K562 (cell line): ENCODE measurements at regions not wholly inside any gene's neighbourhood (a gene's known extent, or its start where the extent isn't known, plus 50 kb on each side); places are given as distances from the start of the nearest gene placed in this dataset.

Experiments used
- ERF ChIP-seq: fragments of 450-650 bp; formaldehyde crosslinking; IDR thresholded peaks from 2 replicates; pipeline ENCODE4 v1.4.0; 2020; ENCODE audit warnings: mild to moderate bottlenecking, mixed read lengths
- SMAD4 ChIP-seq: fragments of 250-450 bp; sonication (Bioruptor Pico); conservative IDR thresholded peaks from 2 replicates; pipeline ENCODE4 v1.8.0; 2021; ENCODE audit warnings: inconsistent platforms, mild to moderate bottlenecking, moderate library complexity
- SMARCE1 ChIP-seq: fragments of 450-650 bp; IDR thresholded peaks from 2 replicates; pipeline ENCODE4 v1.7.1; 2016; ENCODE audit warnings: mild to moderate bottlenecking
- THRAP3 ChIP-seq: fragments of 450-650 bp; IDR thresholded peaks from 2 replicates; pipeline ENCODE4 v1.6.1; 2016; ENCODE audit warnings: mild to moderate bottlenecking, inconsistent platforms, borderline replicate concordance
- ZNF354B ChIP-seq: fragments of 250-450 bp; sonication (Bioruptor Pico); IDR thresholded peaks from 2 replicates; pipeline ENCODE4 v1.4.0; 2020
- TF ChIP-seq, protein P1 (sequence below): fragments of 250-450 bp; sonication (Bioruptor Pico); IDR thresholded peaks from 2 replicates; pipeline ENCODE4 v1.4.0; 2020
- TF ChIP-seq, protein P2 (sequence below): sonication (generic); formaldehyde crosslinking; IDR thresholded peaks from 2 replicates; pipeline ENCODE4 v1.8.1; 2022; ENCODE audit warnings: missing genetic modification reagents
- TF ChIP-seq, protein P3 (sequence below), 2 experiments: fragments of 450-650 bp in 1 of 2; sonication (generic) in 1 of 2; formaldehyde crosslinking in 1 of 2; IDR thresholded peaks; 2 replicates each; pipeline versions ENCODE4 v1.7.1 to v1.9.0; 2016 to 2022; ENCODE audit warnings: inconsistent platforms in 1 of 2, mild to moderate bottlenecking in 1 of 2, missing genetic modification reagents in 1 of 2
- TF ChIP-seq, protein P4 (sequence below), 2 experiments: fragments of 200-800 bp in 1 of 2; sonication (Bioruptor generic) in 1 of 2; sonication (generic) in 1 of 2; formaldehyde crosslinking in 1 of 2; IDR thresholded peaks in 1 of 2; conservative IDR thresholded peaks in 1 of 2; 2 replicates each; pipeline versions ENCODE4 v1.5.0 to v1.6.1; 2016 to 2020; ENCODE audit warnings: missing compliant biosample characterization in 1 of 2, missing genetic modification characterization in 1 of 2, missing genetic modification reagents in 1 of 2

DNA sequence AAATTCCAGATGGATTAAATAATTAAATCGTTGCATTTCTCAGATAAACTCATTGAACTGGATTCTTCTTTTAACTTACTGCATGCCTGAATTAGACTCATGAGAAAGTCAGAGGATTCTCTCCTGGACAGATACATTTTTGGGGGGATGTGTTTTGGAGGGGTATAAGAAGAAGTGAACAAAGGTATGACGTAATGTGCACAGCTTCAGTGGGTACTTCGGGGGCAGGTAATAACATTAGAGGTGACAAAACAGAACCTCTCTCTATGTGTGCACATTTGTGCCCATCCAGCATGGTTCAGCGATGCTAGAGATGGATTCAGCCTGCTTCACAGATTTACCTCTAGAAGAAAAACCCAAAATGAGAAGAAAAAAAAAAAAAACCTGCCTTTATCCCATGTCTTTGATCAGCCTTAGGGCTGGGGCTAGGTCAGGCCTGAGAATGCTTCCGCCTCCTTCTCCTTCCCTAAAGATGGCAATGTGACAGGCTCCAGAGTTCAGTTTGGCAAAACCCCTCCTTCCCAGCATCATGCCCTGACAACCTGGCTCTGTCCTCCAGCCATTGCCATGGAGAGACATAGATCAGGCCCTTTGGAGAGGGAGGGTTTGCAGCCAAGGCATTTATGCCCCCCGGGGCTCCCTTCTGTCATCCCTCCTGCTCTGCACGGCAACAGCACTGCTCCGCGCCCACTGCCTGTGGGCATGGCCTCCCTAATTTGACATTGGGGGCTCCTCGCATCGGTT is 166.7 kb downstream of the KCNA5 start (continued):
- TF ChIP-seq, protein P1, sequence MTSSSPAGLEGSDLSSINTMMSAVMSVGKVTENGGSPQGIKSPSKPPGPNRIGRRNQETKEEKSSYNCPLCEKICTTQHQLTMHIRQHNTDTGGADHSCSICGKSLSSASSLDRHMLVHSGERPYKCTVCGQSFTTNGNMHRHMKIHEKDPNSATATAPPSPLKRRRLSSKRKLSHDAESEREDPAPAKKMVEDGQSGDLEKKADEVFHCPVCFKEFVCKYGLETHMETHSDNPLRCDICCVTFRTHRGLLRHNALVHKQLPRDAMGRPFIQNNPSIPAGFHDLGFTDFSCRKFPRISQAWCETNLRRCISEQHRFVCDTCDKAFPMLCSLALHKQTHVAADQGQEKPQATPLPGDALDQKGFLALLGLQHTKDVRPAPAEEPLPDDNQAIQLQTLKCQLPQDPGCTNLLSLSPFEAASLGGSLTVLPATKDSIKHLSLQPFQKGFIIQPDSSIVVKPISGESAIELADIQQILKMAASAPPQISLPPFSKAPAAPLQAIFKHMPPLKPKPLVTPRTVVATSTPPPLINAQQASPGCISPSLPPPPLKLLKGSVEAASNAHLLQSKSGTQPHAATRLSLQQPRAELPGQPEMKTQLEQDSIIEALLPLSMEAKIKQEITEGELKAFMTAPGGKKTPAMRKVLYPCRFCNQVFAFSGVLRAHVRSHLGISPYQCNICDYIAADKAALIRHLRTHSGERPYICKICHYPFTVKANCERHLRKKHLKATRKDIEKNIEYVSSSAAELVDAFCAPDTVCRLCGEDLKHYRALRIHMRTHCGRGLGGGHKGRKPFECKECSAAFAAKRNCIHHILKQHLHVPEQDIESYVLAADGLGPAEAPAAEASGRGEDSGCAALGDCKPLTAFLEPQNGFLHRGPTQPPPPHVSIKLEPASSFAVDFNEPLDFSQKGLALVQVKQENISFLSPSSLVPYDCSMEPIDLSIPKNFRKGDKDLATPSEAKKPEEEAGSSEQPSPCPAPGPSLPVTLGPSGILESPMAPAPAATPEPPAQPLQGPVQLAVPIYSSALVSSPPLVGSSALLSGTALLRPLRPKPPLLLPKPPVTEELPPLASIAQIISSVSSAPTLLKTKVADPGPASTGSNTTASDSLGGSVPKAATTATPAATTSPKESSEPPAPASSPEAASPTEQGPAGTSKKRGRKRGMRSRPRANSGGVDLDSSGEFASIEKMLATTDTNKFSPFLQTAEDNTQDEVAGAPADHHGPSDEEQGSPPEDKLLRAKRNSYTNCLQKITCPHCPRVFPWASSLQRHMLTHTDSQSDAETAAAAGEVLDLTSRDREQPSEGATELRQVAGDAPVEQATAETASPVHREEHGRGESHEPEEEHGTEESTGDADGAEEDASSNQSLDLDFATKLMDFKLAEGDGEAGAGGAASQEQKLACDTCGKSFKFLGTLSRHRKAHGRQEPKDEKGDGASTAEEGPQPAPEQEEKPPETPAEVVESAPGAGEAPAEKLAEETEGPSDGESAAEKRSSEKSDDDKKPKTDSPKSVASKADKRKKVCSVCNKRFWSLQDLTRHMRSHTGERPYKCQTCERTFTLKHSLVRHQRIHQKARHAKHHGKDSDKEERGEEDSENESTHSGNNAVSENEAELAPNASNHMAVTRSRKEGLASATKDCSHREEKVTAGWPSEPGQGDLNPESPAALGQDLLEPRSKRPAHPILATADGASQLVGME = no peak
- TF ChIP-seq ZNF354B (no peak), ERF (no peak), SMARCE1 (no peak), SMAD4 (no peak), THRAP3 (no peak)
- TF ChIP-seq, protein P2, sequence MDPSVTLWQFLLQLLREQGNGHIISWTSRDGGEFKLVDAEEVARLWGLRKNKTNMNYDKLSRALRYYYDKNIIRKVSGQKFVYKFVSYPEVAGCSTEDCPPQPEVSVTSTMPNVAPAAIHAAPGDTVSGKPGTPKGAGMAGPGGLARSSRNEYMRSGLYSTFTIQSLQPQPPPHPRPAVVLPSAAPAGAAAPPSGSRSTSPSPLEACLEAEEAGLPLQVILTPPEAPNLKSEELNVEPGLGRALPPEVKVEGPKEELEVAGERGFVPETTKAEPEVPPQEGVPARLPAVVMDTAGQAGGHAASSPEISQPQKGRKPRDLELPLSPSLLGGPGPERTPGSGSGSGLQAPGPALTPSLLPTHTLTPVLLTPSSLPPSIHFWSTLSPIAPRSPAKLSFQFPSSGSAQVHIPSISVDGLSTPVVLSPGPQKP (CRISPR knock-in tag) = no peak
- TF ChIP-seq, protein P3, sequence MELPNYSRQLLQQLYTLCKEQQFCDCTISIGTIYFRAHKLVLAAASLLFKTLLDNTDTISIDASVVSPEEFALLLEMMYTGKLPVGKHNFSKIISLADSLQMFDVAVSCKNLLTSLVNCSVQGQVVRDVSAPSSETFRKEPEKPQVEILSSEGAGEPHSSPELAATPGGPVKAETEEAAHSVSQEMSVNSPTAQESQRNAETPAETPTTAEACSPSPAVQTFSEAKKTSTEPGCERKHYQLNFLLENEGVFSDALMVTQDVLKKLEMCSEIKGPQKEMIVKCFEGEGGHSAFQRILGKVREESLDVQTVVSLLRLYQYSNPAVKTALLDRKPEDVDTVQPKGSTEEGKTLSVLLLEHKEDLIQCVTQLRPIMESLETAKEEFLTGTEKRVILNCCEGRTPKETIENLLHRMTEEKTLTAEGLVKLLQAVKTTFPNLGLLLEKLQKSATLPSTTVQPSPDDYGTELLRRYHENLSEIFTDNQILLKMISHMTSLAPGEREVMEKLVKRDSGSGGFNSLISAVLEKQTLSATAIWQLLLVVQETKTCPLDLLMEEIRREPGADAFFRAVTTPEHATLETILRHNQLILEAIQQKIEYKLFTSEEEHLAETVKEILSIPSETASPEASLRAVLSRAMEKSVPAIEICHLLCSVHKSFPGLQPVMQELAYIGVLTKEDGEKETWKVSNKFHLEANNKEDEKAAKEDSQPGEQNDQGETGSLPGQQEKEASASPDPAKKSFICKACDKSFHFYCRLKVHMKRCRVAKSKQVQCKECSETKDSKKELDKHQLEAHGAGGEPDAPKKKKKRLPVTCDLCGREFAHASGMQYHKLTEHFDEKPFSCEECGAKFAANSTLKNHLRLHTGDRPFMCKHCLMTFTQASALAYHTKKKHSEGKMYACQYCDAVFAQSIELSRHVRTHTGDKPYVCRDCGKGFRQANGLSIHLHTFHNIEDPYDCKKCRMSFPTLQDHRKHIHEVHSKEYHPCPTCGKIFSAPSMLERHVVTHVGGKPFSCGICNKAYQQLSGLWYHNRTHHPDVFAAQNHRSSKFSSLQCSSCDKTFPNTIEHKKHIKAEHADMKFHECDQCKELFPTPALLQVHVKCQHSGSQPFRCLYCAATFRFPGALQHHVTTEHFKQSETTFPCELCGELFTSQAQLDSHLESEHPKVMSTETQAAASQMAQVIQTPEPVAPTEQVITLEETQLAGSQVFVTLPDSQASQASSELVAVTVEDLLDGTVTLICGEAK (IDR thresholded peaks at IDR 0.05) = no peak
- TF ChIP-seq, protein P3 (CRISPR knock-in tag; IDR thresholded peaks at IDR 0.05) = no peak
- TF ChIP-seq, protein P4, sequence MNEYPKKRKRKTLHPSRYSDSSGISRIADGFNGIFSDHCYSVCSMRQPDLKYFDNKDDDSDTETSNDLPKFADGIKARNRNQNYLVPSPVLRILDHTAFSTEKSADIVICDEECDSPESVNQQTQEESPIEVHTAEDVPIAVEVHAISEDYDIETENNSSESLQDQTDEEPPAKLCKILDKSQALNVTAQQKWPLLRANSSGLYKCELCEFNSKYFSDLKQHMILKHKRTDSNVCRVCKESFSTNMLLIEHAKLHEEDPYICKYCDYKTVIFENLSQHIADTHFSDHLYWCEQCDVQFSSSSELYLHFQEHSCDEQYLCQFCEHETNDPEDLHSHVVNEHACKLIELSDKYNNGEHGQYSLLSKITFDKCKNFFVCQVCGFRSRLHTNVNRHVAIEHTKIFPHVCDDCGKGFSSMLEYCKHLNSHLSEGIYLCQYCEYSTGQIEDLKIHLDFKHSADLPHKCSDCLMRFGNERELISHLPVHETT (CRISPR knock-in tag; conservative IDR thresholded peaks at IDR 0.05 in 1 of 2, IDR thresholded peaks at IDR 0.05 in 1 of 2) = no peak
